GM18499 (cell line): ENCODE measurements at regions not wholly inside any gene's neighbourhood (a gene's known extent, or its start where the extent isn't known, plus 50 kb on each side); places are given as distances from the start of the nearest gene placed in this dataset.

Experiments used
- ATAC-seq: cut with Tn5 transposase; IDR thresholded peaks from one replicate; pipeline ENCODE4 v1.9.1; 2021; ENCODE audit warnings: moderate number of reproducible peaks; ENCODE audit not compliant: insufficient read depth, unreplicated experiment

DNA sequence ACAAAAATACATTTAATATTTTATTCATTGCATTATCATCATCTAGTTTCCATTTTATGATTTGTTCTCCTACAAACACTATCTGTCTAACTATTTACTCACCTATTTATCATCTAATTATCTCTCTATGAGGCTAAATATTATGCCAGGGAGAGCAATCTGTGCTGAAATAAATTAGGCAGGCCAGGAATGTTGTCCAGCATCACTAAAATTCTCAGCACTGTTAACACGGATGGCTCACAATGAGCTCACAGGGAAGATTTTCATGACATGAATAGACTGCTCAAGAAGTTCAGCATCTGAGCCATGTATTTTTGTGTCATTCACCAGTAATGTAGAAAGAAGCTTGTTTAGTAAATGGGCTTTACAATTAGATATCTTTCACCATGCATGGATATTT, 1277.2 kb downstream of the GRIK2 start:
- ATAC-seq: no peak

- no peak for ATAC-seq
Observed at GRCh38 chr6:102662851-102663250, 1269.3 kb downstream of the GRIK2 start.

DNA sequence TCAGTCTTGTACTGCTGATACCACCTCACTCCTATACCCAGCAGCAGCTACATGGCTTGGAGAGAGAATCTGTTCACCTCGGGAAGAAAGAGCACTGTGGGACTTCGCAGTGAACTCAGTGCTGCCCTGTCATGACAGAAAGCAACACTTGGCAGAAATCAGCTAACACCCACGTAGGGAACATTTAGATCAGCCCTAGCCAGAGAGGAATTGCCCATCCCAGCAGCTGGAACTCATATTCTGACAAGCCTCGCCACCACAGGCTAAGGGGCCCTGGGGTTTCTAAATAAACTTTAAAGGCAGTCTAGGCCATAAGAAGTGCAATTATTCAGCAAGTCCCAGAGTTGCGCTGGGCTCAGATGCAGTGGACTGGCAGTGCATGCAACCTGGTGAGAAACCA, 1266.8 kb downstream of the GRIK2 start:
- no peak for ATAC-seq

GRCh38 chr6:102655823-102656222, 1262.3 kb downstream of the GRIK2 start:
- no peak for ATAC-seq

- no peak for ATAC-seq
Observed at GRCh38 chr6:102641426-102641825, 1247.9 kb downstream of the GRIK2 start.

- no peak for ATAC-seq
Observed at GRCh38 chr6:102631921-102632320, 1238.4 kb downstream of the GRIK2 start.

DNA sequence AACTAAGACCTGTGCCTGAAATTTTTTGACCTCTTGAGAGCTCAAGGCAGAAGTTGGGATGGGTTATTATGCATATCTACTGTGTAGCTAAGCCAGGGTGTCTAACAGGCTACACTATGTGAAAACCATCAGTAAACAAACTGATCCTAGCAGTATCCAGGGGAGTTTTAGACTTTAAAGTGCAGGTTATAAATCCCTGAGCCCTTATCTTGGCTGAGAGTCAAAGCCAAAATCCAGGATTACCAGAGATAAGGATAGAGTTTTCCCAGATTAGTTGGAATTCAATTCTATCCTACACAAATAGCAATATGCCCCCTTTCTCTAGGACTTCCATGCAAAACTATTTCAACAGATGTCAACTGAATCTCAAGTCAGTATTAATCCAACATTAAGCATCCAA, 1229.7 kb downstream of the GRIK2 start:
- ATAC-seq: no peak

- ATAC-seq: no peak
Observed at GRCh38 chr6:102619585-102619984, 1226.1 kb downstream of the GRIK2 start.

DNA sequence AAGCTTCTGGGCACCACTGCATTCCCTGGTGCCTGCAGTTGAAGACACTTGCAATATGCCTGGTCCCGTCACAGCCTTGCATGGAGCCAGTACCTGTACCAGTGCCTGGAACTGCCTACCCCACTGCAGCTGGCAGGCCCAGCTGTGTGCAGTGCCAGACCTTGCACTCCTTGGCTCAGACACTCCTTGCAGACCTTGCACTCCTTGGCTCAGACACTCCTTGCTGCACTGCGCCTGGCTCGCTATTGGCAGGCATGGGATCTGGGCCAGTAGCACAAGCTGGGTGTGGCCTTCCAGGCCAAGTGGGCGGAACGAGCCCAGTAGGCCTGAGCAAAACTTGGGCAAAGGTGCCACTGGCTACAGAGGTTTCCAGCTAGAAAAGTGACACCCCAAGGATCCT, 1189.1 kb downstream of the GRIK2 start:
- no peak for ATAC-seq

GRCh38 chr6:102581378-102582124, 1188.0 kb downstream of the GRIK2 start:
- ATAC-seq: no peak

DNA sequence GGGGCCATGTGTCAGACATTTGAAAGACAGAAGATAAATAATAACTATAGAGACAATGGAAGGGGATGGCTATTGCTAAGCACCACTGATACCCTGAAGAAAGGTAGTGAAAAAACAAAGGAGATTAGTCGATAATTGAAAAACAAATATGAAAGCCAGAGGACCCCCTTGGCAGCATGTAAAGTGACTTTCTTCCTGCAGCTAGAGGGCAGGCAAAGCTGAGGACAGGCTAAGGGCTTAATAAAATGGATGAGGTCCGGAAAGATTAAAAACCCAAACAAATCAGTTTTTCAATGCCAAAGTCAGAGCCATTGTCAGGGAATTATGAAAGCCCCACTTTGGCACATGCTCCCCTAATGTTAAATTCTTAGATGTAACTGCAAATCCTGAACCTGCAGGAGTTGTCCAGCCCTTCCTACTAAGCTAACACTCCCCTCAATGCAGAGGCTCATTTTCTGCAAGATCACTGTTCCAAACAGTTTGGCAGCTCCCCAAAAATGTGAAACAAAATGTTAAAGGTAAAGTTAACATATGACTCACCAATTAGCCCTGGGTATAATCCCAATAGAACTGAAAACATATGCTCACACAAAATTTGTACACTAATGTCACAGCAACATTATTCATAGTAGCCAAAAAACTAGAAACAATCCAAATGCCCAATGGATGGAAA, 1177.9 kb downstream of the GRIK2 start:
- no peak for ATAC-seq

DNA sequence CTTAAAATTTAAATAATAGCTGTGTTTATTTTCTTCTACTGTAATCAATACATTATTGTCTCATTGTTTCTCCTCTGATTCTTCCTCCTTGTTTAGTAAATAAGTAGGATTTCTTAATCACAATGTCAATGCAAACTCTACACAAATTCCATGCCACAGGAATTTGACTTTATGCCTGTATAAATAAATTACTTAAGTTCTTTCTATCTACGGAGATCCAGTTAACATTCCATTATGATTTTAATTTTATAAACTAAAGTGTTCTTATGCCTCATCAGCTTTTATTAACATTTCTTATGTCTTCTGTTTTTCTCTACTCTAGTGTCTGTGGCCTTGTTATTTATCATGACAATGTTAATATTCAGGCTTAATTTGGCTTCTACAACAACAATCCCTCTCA, 1169.2 kb downstream of the GRIK2 start:
- no peak for ATAC-seq

DNA sequence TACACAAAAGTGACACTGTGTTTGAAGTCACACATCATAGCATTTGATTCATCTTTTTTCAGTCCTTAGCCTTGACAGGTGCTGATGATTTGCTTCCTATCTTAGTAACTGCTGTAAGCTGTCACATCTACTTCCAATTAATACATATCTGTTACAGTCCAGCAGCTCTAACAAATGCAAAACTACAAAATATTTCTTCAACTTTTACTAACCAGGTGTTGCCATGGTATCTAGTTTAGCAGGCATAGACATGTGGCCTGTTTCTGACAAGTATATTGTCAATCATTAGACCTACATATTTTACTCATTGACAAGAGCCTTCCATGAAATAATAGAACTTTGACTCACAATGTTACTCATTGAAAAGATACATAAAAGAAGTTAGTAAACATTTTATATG, 1159.7 kb downstream of the GRIK2 start:
- no peak for ATAC-seq

DNA sequence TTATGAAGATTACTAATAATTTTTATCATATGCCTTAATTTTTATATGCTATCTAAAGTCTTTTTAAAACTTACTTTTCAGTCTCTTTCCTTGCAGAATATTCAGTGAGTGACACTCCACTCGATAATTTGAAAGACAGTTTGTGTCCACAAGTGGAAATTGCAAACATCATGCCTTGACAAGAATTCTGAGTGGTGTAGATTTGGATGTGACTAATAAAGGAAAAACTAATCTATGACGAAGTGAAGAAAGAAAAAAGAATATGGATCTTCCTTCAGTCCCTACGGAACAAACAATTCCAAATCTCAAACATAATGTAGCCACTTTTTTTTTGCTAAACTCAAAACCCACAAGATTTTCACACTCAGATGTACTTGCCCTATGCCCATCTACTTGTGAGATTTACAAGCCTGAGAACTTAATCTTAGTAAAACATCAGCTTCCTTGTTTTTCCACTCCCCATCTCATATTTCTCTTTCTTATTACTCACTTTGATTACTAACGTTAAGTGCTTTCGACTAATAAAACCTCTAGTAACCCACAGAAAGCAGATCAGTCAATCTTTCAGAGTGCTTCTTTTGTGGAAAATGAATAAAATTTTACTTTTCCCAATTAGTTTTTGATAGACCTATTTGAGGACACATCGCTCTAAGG, 1155.8 kb downstream of the GRIK2 start:
- ATAC-seq: no peak

- no peak for ATAC-seq
Observed at GRCh38 chr6:102525336-102525735, 1131.8 kb downstream of the GRIK2 start.

DNA sequence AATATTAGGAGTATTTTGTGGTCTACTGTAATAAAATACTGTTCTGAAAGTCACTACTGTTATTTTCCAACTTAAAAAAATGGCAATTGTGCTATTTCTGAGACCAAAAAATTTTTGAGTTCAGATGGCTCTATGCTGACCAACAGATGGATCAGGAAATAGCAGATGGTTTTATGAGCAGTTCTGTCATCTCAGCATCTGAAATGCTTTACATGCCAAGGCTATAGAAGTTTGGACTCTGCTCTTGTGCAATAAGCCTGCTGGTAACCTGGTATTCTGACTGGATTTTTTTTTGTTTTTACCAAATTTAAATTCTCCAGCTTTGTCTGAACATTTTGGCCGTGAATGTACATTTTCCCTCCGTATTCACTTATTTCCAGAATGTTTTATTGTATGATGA, 1127.5 kb downstream of the GRIK2 start:
- no peak for ATAC-seq

- no peak for ATAC-seq
Observed at GRCh38 chr6:102517506-102517905, 1124.0 kb downstream of the GRIK2 start.

- no peak for ATAC-seq
Observed at GRCh38 chr6:102501615-102502014, 1108.1 kb downstream of the GRIK2 start.

DNA sequence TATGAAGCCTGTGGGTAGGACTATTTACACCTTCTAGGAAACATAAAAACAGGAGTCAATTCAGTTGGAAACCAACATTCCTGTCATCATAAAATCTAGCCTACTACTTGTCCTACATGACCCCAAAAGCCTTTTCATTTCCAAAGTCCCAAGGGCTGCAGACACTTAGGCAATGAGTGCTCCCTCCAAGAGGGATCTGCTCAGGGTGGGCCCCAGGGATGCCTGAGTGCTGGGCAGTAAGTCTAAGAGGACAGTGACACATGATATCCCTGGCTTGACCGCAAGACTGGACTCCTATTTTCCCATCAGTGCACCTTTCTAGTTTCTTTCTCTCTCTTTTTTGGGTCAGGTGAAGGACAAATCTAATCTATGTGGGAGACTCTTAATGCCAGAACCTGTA, 1101.3 kb downstream of the GRIK2 start:
- no peak for ATAC-seq

GRCh38 chr6:102493485-102493884, 1100.0 kb downstream of the GRIK2 start:
- no peak for ATAC-seq

- no peak for ATAC-seq
Observed at GRCh38 chr6:102488729-102489128, 1095.2 kb downstream of the GRIK2 start.

- no peak for ATAC-seq
Observed at GRCh38 chr6:102485480-102485879, 1092.0 kb downstream of the GRIK2 start.
